ENCODE measurements at regions not wholly inside any gene's neighbourhood (a gene's known extent, or its start where the extent isn't known, plus 50 kb on each side); places are given as distances from the start of the nearest gene placed in this dataset.

GRCh38 chr10:7464691-7465090, 53.9 kb upstream of the SFMBT2 start:
- DNase-seq (ENCODE audit: low read depth, low spot score) = no peak
- no peak overlapping the region for H3K4me3 Mint-ChIP-seq
- no peak overlapping the region for H3K27ac Mint-ChIP-seq (ENCODE audit: unreplicated experiment)
- H3K36me3 Mint-ChIP-seq (ENCODE audit: low read depth) = no peaks in the 10 kb centered on the region
- TF ChIP-seq CTCF (conservative IDR thresholded peaks at IDR 0.05) = no peak
- no peaks in the 10 kb centered on the region for H3K27me3 Mint-ChIP-seq (ENCODE audit: low read depth)
- no peaks in the 10 kb centered on the region for H3K4me1 Mint-ChIP-seq
- H3K9me3 Mint-ChIP-seq = no peaks in the 10 kb centered on the region
